Loucy (cell line): ENCODE measurements at regions not wholly inside any gene's neighbourhood (a gene's known extent, or its start where the extent isn't known, plus 50 kb on each side); places are given as distances from the start of the nearest gene placed in this dataset.

Experiments used
- CTCF ChIP-seq: fragments of 200-600 bp; sonication (generic); conservative IDR thresholded peaks from 2 replicates; pipeline ENCODE4 v1.5.1; 2014; ENCODE audit warnings: mild to moderate bottlenecking, antibody characterized with exemption, low read length
- EZH2phosphoT487 ChIP-seq: fragments of 200-600 bp; IDR thresholded peaks from 2 replicates; pipeline ENCODE4 v1.6.1; 2018; ENCODE audit warnings: antibody characterized with exemption, mild to moderate bottlenecking, moderate library complexity, borderline replicate concordance

- no peak for TF ChIP-seq CTCF
- TF ChIP-seq EZH2phosphoT487 = no peak
These were observed 70.2 kb downstream of the MTNR1B start for GRCh38 chr11:93039531-93040240.
